NCI-H2227 (cell line): ENCODE measurements at regions not wholly inside any gene's neighbourhood (a gene's known extent, or its start where the extent isn't known, plus 50 kb on each side); places are given as distances from the start of the nearest gene placed in this dataset.

Experiments used
- DNase-seq: peaks from one replicate; lab custom pipeline; 2025; ENCODE audit not compliant: unreplicated experiment; lab: John Stamatoyannopoulos, UW

- peak; percentile 72 for DNase-seq
These were observed 50.0 kb downstream of the NCOR2 start for GRCh38 chr12:124517260-124518050.

GRCh38 chr12:124516850-124517249 is 50.6 kb downstream of the NCOR2 start:
- DNase-seq = no peak

GRCh38 chr12:124515981-124516380 is 51.4 kb downstream of the NCOR2 start:
- no peak for DNase-seq

- DNase-seq = no peak
These were observed 52.1 kb downstream of the NCOR2 start for GRCh38 chr12:124514996-124515932.

- DNase-seq = no peak
These were observed 53.0 kb downstream of the NCOR2 start for GRCh38 chr12:124514145-124514995.

- no peak for DNase-seq
These were observed 54.0 kb downstream of the NCOR2 start for GRCh38 chr12:124513297-124513867.

GRCh38 chr12:124512667-124513296 is 54.6 kb downstream of the NCOR2 start:
- peak; percentile 81 for DNase-seq

GRCh38 chr12:124511259-124511985 is 56.0 kb downstream of the NCOR2 start:
- DNase-seq = no peak

- no peak for DNase-seq
These were observed 57.0 kb downstream of the NCOR2 start for GRCh38 chr12:124510301-124510970.

GRCh38 chr12:124509676-124510300 is 57.6 kb downstream of the NCOR2 start:
- no peak for DNase-seq

- DNase-seq = no peak
These were observed 58.1 kb downstream of the NCOR2 start for GRCh38 chr12:124509300-124509675.

GRCh38 chr12:124508381-124509079 is 58.9 kb downstream of the NCOR2 start:
- no peak for DNase-seq

GRCh38 chr12:124507188-124508109 is 60.0 kb downstream of the NCOR2 start:
- no peak for DNase-seq

- DNase-seq = no peak
These were observed 60.6 kb downstream of the NCOR2 start for GRCh38 chr12:124506832-124507153.

- DNase-seq = peak; percentile 89
These were observed 61.1 kb downstream of the NCOR2 start for GRCh38 chr12:124506145-124506831.

GRCh38 chr12:124505001-124505818 is 62.2 kb downstream of the NCOR2 start:
- DNase-seq = no peak
